Spleen (tissue), 7 donors: ENCODE measurements at regions not wholly inside any gene's neighbourhood (a gene's known extent, or its start where the extent isn't known, plus 50 kb on each side); places are given as distances from the start of the nearest gene placed in this dataset.

Experiments used
- POLR2A ChIP-seq, 3 donors: fragments of 450-650 bp; IDR thresholded peaks; one replicate each; pipeline ENCODE4 v1.5.1; 2017; ENCODE audit warnings: antibody characterized with exemption in 3 of 3, mild to moderate bottlenecking in 1 of 3
- TF ChIP-seq, protein P1 (sequence below), 11 experiments: fragments of 200-600 bp in 7 of 11; fragments of 450-650 bp in 4 of 11; sonication (generic) in 4 of 11; IDR thresholded peaks in 8 of 11; conservative IDR thresholded peaks in 3 of 11; 1 replicate in 7 of 11; 2 replicates in 4 of 11; pipeline versions ENCODE4 v1.4.0 to v1.8.0; 2016 to 2021; ENCODE audit warnings: antibody characterized with exemption in 11 of 11, inconsistent platforms in 4 of 11, mild to moderate bottlenecking in 1 of 11
- donor health status: DM: no; HTN: no; CAD: no; lungs with moderate emphysema.
- donor health status: DM: no; HTN: no; CAD: no.
- donor health status: DM: no; HTN: no; CAD: no.

DNA sequence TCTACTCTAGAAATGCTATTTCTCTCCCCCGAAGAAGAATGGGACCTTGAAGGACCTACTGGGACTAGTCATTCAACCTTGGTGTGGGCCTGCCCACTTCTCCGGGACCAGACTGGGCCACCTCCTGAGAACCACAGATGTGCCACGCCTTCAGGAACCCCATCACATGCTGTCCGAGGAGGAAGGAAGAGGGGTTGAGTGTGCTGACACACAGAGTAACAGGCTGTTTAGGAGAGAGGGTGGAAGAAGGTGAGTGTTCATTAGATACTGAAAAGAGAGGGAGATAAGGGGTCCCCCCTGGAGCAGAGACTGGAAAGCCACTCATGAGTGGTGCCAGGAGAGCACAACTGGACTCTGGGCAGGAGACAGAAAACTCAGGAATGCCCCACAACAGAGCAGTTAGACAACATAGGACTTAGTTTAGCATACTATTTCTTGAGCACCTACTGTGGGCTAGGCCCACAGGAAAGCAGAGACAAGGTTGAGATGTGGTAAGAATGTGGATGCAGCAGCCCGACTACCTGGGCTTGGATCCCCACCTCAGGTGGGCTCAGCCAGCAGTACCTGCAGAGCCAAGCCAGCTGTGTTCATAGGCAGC, 286.4 kb upstream of the NCKAP5 start:
- TF ChIP-seq, protein P1, sequence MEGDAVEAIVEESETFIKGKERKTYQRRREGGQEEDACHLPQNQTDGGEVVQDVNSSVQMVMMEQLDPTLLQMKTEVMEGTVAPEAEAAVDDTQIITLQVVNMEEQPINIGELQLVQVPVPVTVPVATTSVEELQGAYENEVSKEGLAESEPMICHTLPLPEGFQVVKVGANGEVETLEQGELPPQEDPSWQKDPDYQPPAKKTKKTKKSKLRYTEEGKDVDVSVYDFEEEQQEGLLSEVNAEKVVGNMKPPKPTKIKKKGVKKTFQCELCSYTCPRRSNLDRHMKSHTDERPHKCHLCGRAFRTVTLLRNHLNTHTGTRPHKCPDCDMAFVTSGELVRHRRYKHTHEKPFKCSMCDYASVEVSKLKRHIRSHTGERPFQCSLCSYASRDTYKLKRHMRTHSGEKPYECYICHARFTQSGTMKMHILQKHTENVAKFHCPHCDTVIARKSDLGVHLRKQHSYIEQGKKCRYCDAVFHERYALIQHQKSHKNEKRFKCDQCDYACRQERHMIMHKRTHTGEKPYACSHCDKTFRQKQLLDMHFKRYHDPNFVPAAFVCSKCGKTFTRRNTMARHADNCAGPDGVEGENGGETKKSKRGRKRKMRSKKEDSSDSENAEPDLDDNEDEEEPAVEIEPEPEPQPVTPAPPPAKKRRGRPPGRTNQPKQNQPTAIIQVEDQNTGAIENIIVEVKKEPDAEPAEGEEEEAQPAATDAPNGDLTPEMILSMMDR (IDR thresholded peaks at IDR 0.05 in 8 of 11, conservative IDR thresholded peaks at IDR 0.05 in 3 of 11), result no peak
- no peak for TF ChIP-seq POLR2A (IDR thresholded peaks at IDR 0.05)
